Transverse colon (tissue), 4 donors: ENCODE measurements at regions not wholly inside any gene's neighbourhood (a gene's known extent, or its start where the extent isn't known, plus 50 kb on each side); places are given as distances from the start of the nearest gene placed in this dataset.
"Not testable (repeated sequence)": the region's sequence is repeated elsewhere in the genome, so short reads cannot be mapped to it uniquely, and the experiment has no call there.

Experiments used
- DNase-seq: peaks from one replicate; pipeline ENCODE4 v3.0.0-alpha.2; 2019
- H3K27ac ChIP-seq, 4 donors: fragments of 200-600 bp; sonication (generic); 2 replicates each; pipeline ENCODE4 v1.5.1; 2016 to 2018; ENCODE audit warnings: inconsistent platforms in 4 of 4
- H3K27me3 ChIP-seq: fragments of 200-600 bp; sonication (generic); 2 replicates; pipeline ENCODE4 v1.5.1; 2017; ENCODE audit warnings: inconsistent platforms
- H3K36me3 ChIP-seq, 4 donors: fragments of 200-600 bp; sonication (generic); 2 replicates each; pipeline ENCODE4 v1.5.1; 2017 to 2019; ENCODE audit warnings: inconsistent platforms in 4 of 4
- H3K4me1 ChIP-seq, 4 donors: fragments of 200-600 bp; sonication (generic); 2 replicates each; pipeline ENCODE4 v1.5.1; 2017 to 2020; ENCODE audit warnings: inconsistent platforms in 4 of 4
- H3K4me3 ChIP-seq, 4 donors: fragments of 200-600 bp; sonication (generic); 1 replicate in 1 of 4; 2 replicates in 3 of 4; pipeline versions ENCODE4 v1.5.1 to v1.6.1; 2017 to 2019; ENCODE audit warnings: inconsistent platforms in 4 of 4
- H3K9me3 ChIP-seq, 2 donors: fragments of 200-600 bp; sonication (generic); 2 replicates each; pipeline ENCODE4 v1.5.1; 2017 to 2019; ENCODE audit warnings: inconsistent platforms in 2 of 2
- CTCF ChIP-seq, 5 experiments: fragments of 200-600 bp in 3 of 5; fragments of 450-650 bp in 2 of 5; sonication (generic) in 3 of 5; IDR thresholded peaks; 1 replicate in 2 of 5; 2 replicates in 3 of 5; pipeline ENCODE4 v1.5.1; 2016 to 2017; ENCODE audit warnings: antibody characterized with exemption in 5 of 5, inconsistent platforms in 3 of 5, mild to moderate bottlenecking in 2 of 5, moderate library complexity in 1 of 5
- EP300 ChIP-seq: sonication (generic); formaldehyde crosslinking; IDR thresholded peaks from one replicate; pipeline ENCODE4 v1.6.1; 2017; ENCODE audit warnings: antibody characterized with exemption, low read depth
- POLR2A ChIP-seq: fragments of 450-650 bp; IDR thresholded peaks from one replicate; pipeline ENCODE4 v1.6.1; 2016; ENCODE audit warnings: antibody characterized with exemption, mild to moderate bottlenecking, moderate library complexity
- POLR2AphosphoS5 ChIP-seq, 3 donors: sonication (generic); formaldehyde crosslinking; IDR thresholded peaks; one replicate each; pipeline ENCODE4 v1.6.1; 2016; ENCODE audit warnings: antibody characterized with exemption in 3 of 3
- WGBS, 2 donors: methylation state at CpG; one replicate each; pipeline ENCODE4 v1.1.5; 2018; ENCODE audit warnings: low coverage in 1 of 2; 5-methylcytosine and 5-hydroxymethylcytosine counted together
- in situ Hi-C, 4 donors: fragments of 200-750 bp; cut with MboI; loops; one replicate each; pipeline versions ENCODE4 v1.15.0 to v1.15.1; 2017; ENCODE audit warnings: low sequenced_read_pairs in 3 of 4, low pct_ligation_motif_present in 1 of 4, low pct_unique_long_range_greater_than_20kb in 1 of 4
- intact Hi-C: fragments of 100-400 bp; cut with DNase I; formaldehyde crosslinking; loops from one replicate; pipeline ENCODE4 v1.15.1; 2023; ENCODE audit warnings: low total_unique reads

GRCh38 chr4:84249521-84249920, 249.6 kb downstream of the NKX6-1 start:
- intact Hi-C loops = no loop called here
- in situ Hi-C loops = no loop called here
- Histone ChIP-seq H3K4me3 (no peak overlapping the region), H3K27ac (no peak overlapping the region), H3K9me3 (no peaks in the 10 kb centered on the region), H3K27me3 (no peaks in the 10 kb centered on the region), H3K4me1 (no peaks in the 10 kb centered on the region), H3K36me3 (no peaks in the 10 kb centered on the region)
- WGBS, 2 donors = 62 to 70% methylated on average over 2 of the region's 2 CpGs
- no peak for DNase-seq
- TF ChIP-seq POLR2AphosphoS5 (IDR thresholded peaks at IDR 0.05) (no peak), POLR2A (no peak), CTCF (IDR thresholded peaks at IDR 0.05) (no peak), EP300 (no peak)

- 62 to 93% methylated on average over 3 to 14 of the region's 14 CpGs for WGBS, 2 donors
- H3K36me3 ChIP-seq, H3K4me1 ChIP-seq, H3K27me3 ChIP-seq, H3K9me3 ChIP-seq, H3K27ac ChIP-seq, DNase-seq, in situ Hi-C loops, H3K4me3 ChIP-seq, intact Hi-C loops: not testable (repeated sequence)
Observed at GRCh38 chr4:84245042-84245441, 254.1 kb downstream of the NKX6-1 start.

GRCh38 chr4:84244346-84244801, 254.7 kb downstream of the NKX6-1 start:
- WGBS, 2 donors = 89% methylated on average over 16 of the region's 19 CpGs; no CpG with 5 or more reads in 1 of the 2 donors
- DNase-seq, in situ Hi-C loops, H3K27me3 ChIP-seq, H3K4me3 ChIP-seq, H3K4me1 ChIP-seq, H3K27ac ChIP-seq, H3K36me3 ChIP-seq, intact Hi-C loops, H3K9me3 ChIP-seq: not testable (repeated sequence)

- H3K9me3 ChIP-seq = no peaks in the 10 kb centered on the region
- H3K27ac ChIP-seq = no peak overlapping the region
- no peaks in the 10 kb centered on the region for H3K36me3 ChIP-seq
- H3K4me3 ChIP-seq = no peak overlapping the region
- H3K27me3 ChIP-seq = no peaks in the 10 kb centered on the region
- DNase-seq = no peak
- intact Hi-C loops (no loop called here), in situ Hi-C loops (no loop called here)
- no peak for TF ChIP-seq CTCF (IDR thresholded peaks at IDR 0.05)
- TF ChIP-seq POLR2AphosphoS5 (IDR thresholded peaks at IDR 0.05) = no peak
- no peak for TF ChIP-seq EP300
- no peak for TF ChIP-seq POLR2A
- WGBS, 2 donors = 90 to 91% methylated on average over 6 to 14 of the region's 14 CpGs
- H3K4me1 ChIP-seq = no peaks in the 10 kb centered on the region
Observed at GRCh38 chr4:84243685-84244084, 255.4 kb downstream of the NKX6-1 start.

- H3K36me3 ChIP-seq = no peaks in the 10 kb centered on the region
- no peaks in the 10 kb centered on the region for H3K9me3 ChIP-seq
- TF ChIP-seq POLR2A = no peak
- TF ChIP-seq POLR2AphosphoS5 (IDR thresholded peaks at IDR 0.05) = no peak
- TF ChIP-seq EP300 = no peak
- no peak for TF ChIP-seq CTCF (IDR thresholded peaks at IDR 0.05)
- WGBS, 2 donors = 68 to 74% methylated on average over 4 of the region's 4 CpGs
- H3K27me3 ChIP-seq = no peaks in the 10 kb centered on the region
- no peak overlapping the region for H3K4me3 ChIP-seq
- no peaks in the 10 kb centered on the region for H3K4me1 ChIP-seq
- no peak overlapping the region for H3K27ac ChIP-seq
- DNase-seq = no peak
- in situ Hi-C loops (no loop called here), intact Hi-C loops (no loop called here)
Observed at GRCh38 chr4:84239278-84239845, 259.7 kb downstream of the NKX6-1 start.
